Mesenchymal stem cell (in vitro differentiated cells and primary cell): ENCODE measurements at regions not wholly inside any gene's neighbourhood (a gene's known extent, or its start where the extent isn't known, plus 50 kb on each side); places are given as distances from the start of the nearest gene placed in this dataset.
A peak's percentile ranks its signal among the peaks of the same experiment; 100 is the strongest.

Experiments used
- DNase-seq: peaks from one replicate; pipeline ENCODE4 v3.0.0-alpha.2; 2013
- H2AFZ ChIP-seq: one replicate; pipeline ENCODE4 v1.6.1; 2013; ENCODE audit warnings: low read depth, mild to moderate bottlenecking, control low read depth, inconsistent platforms, low read length, moderate library complexity
- H2AK5ac ChIP-seq: 2 replicates; pipeline ENCODE4 v1.6.1; 2013; ENCODE audit warnings: low read length, moderate library complexity, mild to moderate bottlenecking, inconsistent platforms; ENCODE audit not compliant: severe bottlenecking
- H2BK120ac ChIP-seq: one replicate; pipeline ENCODE4 v1.6.1; 2013; ENCODE audit warnings: low read depth, mild to moderate bottlenecking, inconsistent platforms, low read length, moderate library complexity
- H2BK12ac ChIP-seq, 2 experiments: one replicate each; pipeline ENCODE4 v1.6.1; 2013; ENCODE audit warnings: inconsistent platforms in 2 of 2, low read length in 2 of 2, mild to moderate bottlenecking in 2 of 2, moderate library complexity in 2 of 2, control low read depth in 1 of 2
- H2BK15ac ChIP-seq: one replicate; pipeline ENCODE4 v1.6.1; 2013; ENCODE audit warnings: mild to moderate bottlenecking, low read depth, inconsistent platforms; ENCODE audit not compliant: poor library complexity, severe bottlenecking
- H2BK5ac ChIP-seq: 2 replicates; pipeline ENCODE4 v1.6.1; 2013; ENCODE audit warnings: low read depth, mild to moderate bottlenecking, low read length, control low read depth, inconsistent platforms; ENCODE audit not compliant: poor library complexity, severe bottlenecking
- H3K14ac ChIP-seq, 2 experiments: one replicate each; pipeline ENCODE4 v1.6.1; 2013; ENCODE audit warnings: inconsistent platforms in 2 of 2, low read length in 2 of 2, control low read depth in 1 of 2, mild to moderate bottlenecking in 1 of 2, moderate library complexity in 1 of 2
- H3K18ac ChIP-seq, 2 experiments: one replicate each; pipeline ENCODE4 v1.6.1; 2013; ENCODE audit warnings: inconsistent platforms in 2 of 2, low read length in 2 of 2, control low read depth in 1 of 2, low read depth in 1 of 2, mild to moderate bottlenecking in 1 of 2
- H3K23ac ChIP-seq, 2 experiments: one replicate each; pipeline ENCODE4 v1.6.1; 2013; ENCODE audit warnings: inconsistent platforms in 2 of 2, low read length in 2 of 2, mild to moderate bottlenecking in 2 of 2, moderate library complexity in 2 of 2, control low read depth in 1 of 2
- H3K27ac ChIP-seq: 2 replicates; pipeline ENCODE4 v1.5.1; 2013; ENCODE audit warnings: mild to moderate bottlenecking, moderate library complexity, low read length, control low read depth, inconsistent platforms; ENCODE audit not compliant: poor library complexity, severe bottlenecking
- H3K27me3 ChIP-seq, 2 experiments: 2 replicates each; pipeline versions ENCODE4 v1.6.1 to v1.7.0; 2013; ENCODE audit warnings: low read length in 2 of 2, mild to moderate bottlenecking in 2 of 2, moderate library complexity in 2 of 2, control low read depth in 1 of 2, inconsistent platforms in 1 of 2; ENCODE audit not compliant: control insufficient read depth in 1 of 2, insufficient read depth in 1 of 2
- H3K36me3 ChIP-seq, 2 experiments: 2 replicates each; pipeline versions ENCODE4 v1.6.1 to v1.7.0; 2013; ENCODE audit warnings: low read length in 2 of 2, control low read depth in 1 of 2, inconsistent platforms in 1 of 2, low read depth in 1 of 2, mild to moderate bottlenecking in 1 of 2; ENCODE audit not compliant: insufficient read depth in 2 of 2, control insufficient read depth in 1 of 2
- H3K4ac ChIP-seq, 2 experiments: one replicate each; pipeline ENCODE4 v1.6.1; 2013; ENCODE audit warnings: inconsistent platforms in 2 of 2, low read length in 2 of 2, mild to moderate bottlenecking in 2 of 2, moderate library complexity in 2 of 2, control low read depth in 1 of 2, low read depth in 1 of 2
- H3K4me1 ChIP-seq: 2 replicates; pipeline ENCODE4 v1.6.1; 2013; ENCODE audit warnings: low read depth, low read length, control low read depth; ENCODE audit not compliant: control insufficient read depth, insufficient read depth
- H3K4me2 ChIP-seq: 2 replicates; pipeline ENCODE4 v1.6.1; 2013; ENCODE audit warnings: low read length, mild to moderate bottlenecking, inconsistent platforms; ENCODE audit not compliant: poor library complexity, severe bottlenecking
- H3K4me3 ChIP-seq, 2 experiments: 2 replicates each; pipeline versions ENCODE4 v1.5.1 to v1.7.0; 2013; ENCODE audit warnings: low read length in 2 of 2, mild to moderate bottlenecking in 2 of 2, control low read depth in 1 of 2, low read depth in 1 of 2; ENCODE audit not compliant: insufficient read depth in 1 of 2
- H3K79me1 ChIP-seq: replicated peaks from 2 replicates; pipeline ENCODE4 v1.6.1; 2013; ENCODE audit warnings: mild to moderate bottlenecking, control low read depth, low read length, inconsistent platforms; ENCODE audit not compliant: poor library complexity, severe bottlenecking
- H3K9ac ChIP-seq: 2 replicates; pipeline ENCODE4 v1.7.0; 2013; ENCODE audit warnings: mild to moderate bottlenecking, low read length, moderate library complexity
- H3K9me3 ChIP-seq: 2 replicates; pipeline ENCODE4 v1.7.0; 2013; ENCODE audit warnings: mild to moderate bottlenecking, low read length; ENCODE audit not compliant: control insufficient read depth
- H4K8ac ChIP-seq: one replicate; pipeline ENCODE4 v1.6.1; 2013; ENCODE audit warnings: inconsistent platforms, mild to moderate bottlenecking, low read length, moderate library complexity
- H4K91ac ChIP-seq: one replicate; pipeline ENCODE4 v1.6.1; 2013; ENCODE audit warnings: mild to moderate bottlenecking, low read length, inconsistent platforms
- WGBS: methylation state at CpG from one replicate; pipeline ENCODE4 v1.1.7; 2013; ENCODE audit warnings: mixed read lengths; 5-methylcytosine and 5-hydroxymethylcytosine counted together

- Histone ChIP-seq H3K18ac (no peak overlapping the region), H3K4me1 (peaks cover 1% of the 10 kb centered on the region), H3K27me3 (no peaks in the 10 kb centered on the region), H3K4me3 (no peak overlapping the region), H4K91ac (no peak overlapping the region), H3K9ac (no peak overlapping the region), H2BK120ac (no peak overlapping the region), H3K27ac (no peak overlapping the region), H3K36me3 (no peaks in the 10 kb centered on the region), H2BK12ac (no peak overlapping the region), H2AK5ac (no peak overlapping the region), H2BK5ac (no peak overlapping the region), H2AFZ (no peak overlapping the region), H3K23ac (no peak overlapping the region), H3K4ac (no peak overlapping the region), H4K8ac (no peak overlapping the region), H3K79me1 (no peaks in the 10 kb centered on the region), H3K4me2 (no peak overlapping the region), H3K9me3 (no peaks in the 10 kb centered on the region), H3K14ac (no peak overlapping the region), H2BK15ac (no peak overlapping the region)
- peak; percentile 25 for DNase-seq
- 90% methylated on average over 2 of the region's 2 CpGs for WGBS
These were observed 323.7 kb upstream of the GNAI1 start for GRCh38 chr7:79810916-79811315.

GRCh38 chr7:79806161-79806734 lies 328.4 kb upstream of the GNAI1 start:
- H3K14ac ChIP-seq, result no peak overlapping the region

GRCh38 chr7:79790656-79791262 lies 337.3 kb upstream of the MAGI2 start:
- H2AFZ ChIP-seq, result no peak overlapping the region

More at GRCh38 chr7:79806161-79806734, 328.4 kb upstream of the GNAI1 start:
- Histone ChIP-seq H3K4me2 (no peak overlapping the region), H3K27me3 (no peaks in the 10 kb centered on the region), H3K23ac (no peak overlapping the region), H2BK15ac (no peak overlapping the region), H3K4ac (no peak overlapping the region), H3K18ac (no peak overlapping the region), H2BK5ac (no peak overlapping the region), H3K79me1 (no peaks in the 10 kb centered on the region), H3K9ac (no peak overlapping the region), H3K27ac (no peak overlapping the region), H3K36me3 (no peaks in the 10 kb centered on the region), H2BK12ac (no peak overlapping the region), H2AK5ac (no peak overlapping the region), H3K9me3 (no peaks in the 10 kb centered on the region), H4K8ac (no peak overlapping the region), H2BK120ac (no peak overlapping the region), H3K4me3 (no peak overlapping the region), H2AFZ (no peak overlapping the region), H3K4me1 (peaks cover 1% of the 10 kb centered on the region), H4K91ac (no peak overlapping the region)
- WGBS, result 98% methylated on average over 1 of the region's 6 CpGs
- peak; percentile 52 for DNase-seq

GRCh38 chr7:79789584-79790345 lies 336.3 kb upstream of the MAGI2 start:
- H3K4me2 ChIP-seq, result no peak overlapping the region
- H2AK5ac ChIP-seq, result no peak overlapping the region
- no peak overlapping the region for H4K91ac ChIP-seq
- no peak overlapping the region for H3K4ac ChIP-seq
- H3K9me3 ChIP-seq, result no peaks in the 10 kb centered on the region
- H2BK12ac ChIP-seq, result no peak overlapping the region
- H2BK120ac ChIP-seq, result no peak overlapping the region
- no peak overlapping the region for H3K18ac ChIP-seq
- no peaks in the 10 kb centered on the region for H3K36me3 ChIP-seq
- DNase-seq, result no peak
- H4K8ac ChIP-seq, result no peak overlapping the region
- H3K27me3 ChIP-seq, result no peaks in the 10 kb centered on the region
- no peak overlapping the region for H3K14ac ChIP-seq
- H2BK15ac ChIP-seq, result no peak overlapping the region
- no peaks in the 10 kb centered on the region for H3K4me1 ChIP-seq
- H3K27ac ChIP-seq, result no peak overlapping the region
- H3K23ac ChIP-seq, result no peak overlapping the region
- no peak overlapping the region for H2AFZ ChIP-seq
- 96% methylated on average over 1 of the region's 2 CpGs for WGBS
- H2BK5ac ChIP-seq, result no peak overlapping the region
- H3K4me3 ChIP-seq, result no peak overlapping the region
- H3K79me1 ChIP-seq, result no peaks in the 10 kb centered on the region
- no peak overlapping the region for H3K9ac ChIP-seq

More at GRCh38 chr7:79790656-79791262, 337.3 kb upstream of the MAGI2 start:
- no peak overlapping the region for H2BK120ac ChIP-seq
- H3K4me3 ChIP-seq, result no peak overlapping the region
- no peak overlapping the region for H3K9ac ChIP-seq
- no peak overlapping the region for H3K18ac ChIP-seq
- H2AK5ac ChIP-seq, result no peak overlapping the region
- H2BK12ac ChIP-seq, result no peak overlapping the region
- 91% methylated on average over 5 of the region's 6 CpGs for WGBS
- H3K27ac ChIP-seq, result no peak overlapping the region
- no peaks in the 10 kb centered on the region for H3K36me3 ChIP-seq
- no peak overlapping the region for H3K23ac ChIP-seq
- H3K9me3 ChIP-seq, result no peaks in the 10 kb centered on the region
- H3K79me1 ChIP-seq, result no peaks in the 10 kb centered on the region
- no peak for DNase-seq
- H2BK15ac ChIP-seq, result no peak overlapping the region
- no peak overlapping the region for H2BK5ac ChIP-seq
- no peak overlapping the region for H3K4me2 ChIP-seq
- H3K27me3 ChIP-seq, result no peaks in the 10 kb centered on the region
- no peak overlapping the region for H3K4ac ChIP-seq
- H4K8ac ChIP-seq, result no peak overlapping the region
- no peaks in the 10 kb centered on the region for H3K4me1 ChIP-seq
- H3K14ac ChIP-seq, result no peak overlapping the region
- no peak overlapping the region for H4K91ac ChIP-seq
